ENCODE measurements at regions not wholly inside any gene's neighbourhood (a gene's known extent, or its start where the extent isn't known, plus 50 kb on each side); places are given as distances from the start of the nearest gene placed in this dataset.

GRCh38 chr5:87787625-87788256, 375.0 kb upstream of the CCNH start:
- TF ChIP-seq CTCF (IDR thresholded peaks at IDR 0.05; ENCODE audit: low read depth, low read length): no peak
- Histone ChIP-seq H3K4me1 (ENCODE audit: low read depth) (no peaks in the 10 kb centered on the region), H3K27ac (no peak overlapping the region), H3K36me3 (no peaks in the 10 kb centered on the region), H3K4me3 (no peak overlapping the region), H3K9me3 (ENCODE audit: low read depth) (no peaks in the 10 kb centered on the region), H3K27me3 (peaks cover 27% of the 10 kb centered on the region)
- no peak for DNase-seq (ENCODE audit: low read depth in 1 of 2, low spot score in 1 of 2)

GRCh38 chr5:87787086-87787485, 374.4 kb upstream of the CCNH start:
- Histone ChIP-seq H3K4me1 (ENCODE audit: low read depth) (no peaks in the 10 kb centered on the region), H3K9me3 (ENCODE audit: low read depth) (no peaks in the 10 kb centered on the region), H3K27ac (no peak overlapping the region), H3K27me3 (peaks cover 27% of the 10 kb centered on the region), H3K36me3 (no peaks in the 10 kb centered on the region), H3K4me3 (no peak overlapping the region)
- no peak for TF ChIP-seq CTCF (IDR thresholded peaks at IDR 0.05; ENCODE audit: low read depth, low read length)
- no peak for DNase-seq (ENCODE audit: low read depth in 1 of 2, low spot score in 1 of 2)

GRCh38 chr5:87786471-87786870, 373.7 kb upstream of the CCNH start:
- Histone ChIP-seq H3K4me3 (no peak overlapping the region), H3K27ac (no peak overlapping the region), H3K4me1 (ENCODE audit: low read depth) (no peaks in the 10 kb centered on the region), H3K27me3 (peaks cover 27% of the 10 kb centered on the region), H3K9me3 (ENCODE audit: low read depth) (no peaks in the 10 kb centered on the region), H3K36me3 (no peaks in the 10 kb centered on the region)
- TF ChIP-seq CTCF (IDR thresholded peaks at IDR 0.05; ENCODE audit: low read depth, low read length): no peak
- no peak for DNase-seq (ENCODE audit: low read depth in 1 of 2, low spot score in 1 of 2)

GRCh38 chr5:87785554-87786335, 373.0 kb upstream of the CCNH start:
- Histone ChIP-seq H3K9me3 (ENCODE audit: low read depth) (no peaks in the 10 kb centered on the region), H3K4me1 (ENCODE audit: low read depth) (no peaks in the 10 kb centered on the region), H3K27me3 (peaks cover 27% of the 10 kb centered on the region), H3K36me3 (no peaks in the 10 kb centered on the region), H3K27ac (no peak overlapping the region), H3K4me3 (no peak overlapping the region)
- DNase-seq (ENCODE audit: low read depth in 1 of 2, low spot score in 1 of 2): no peak
- TF ChIP-seq CTCF (IDR thresholded peaks at IDR 0.05; ENCODE audit: low read depth, low read length): no peak

GRCh38 chr5:87784879-87785495, 372.3 kb upstream of the CCNH start:
- H3K4me1 ChIP-seq (ENCODE audit: low read depth): no peaks in the 10 kb centered on the region
- TF ChIP-seq CTCF (IDR thresholded peaks at IDR 0.05; ENCODE audit: low read depth, low read length): no peak
- no peak overlapping the region for H3K4me3 ChIP-seq
- H3K27me3 ChIP-seq: peaks cover 27% of the 10 kb centered on the region
- H3K36me3 ChIP-seq: no peaks in the 10 kb centered on the region
- H3K9me3 ChIP-seq (ENCODE audit: low read depth): no peaks in the 10 kb centered on the region
- DNase-seq (ENCODE audit: low read depth in 1 of 2, low spot score in 1 of 2): no peak
- no peak overlapping the region for H3K27ac ChIP-seq
